ENCODE measurements at regions not wholly inside any gene's neighbourhood (a gene's known extent, or its start where the extent isn't known, plus 50 kb on each side); places are given as distances from the start of the nearest gene placed in this dataset.

DNA sequence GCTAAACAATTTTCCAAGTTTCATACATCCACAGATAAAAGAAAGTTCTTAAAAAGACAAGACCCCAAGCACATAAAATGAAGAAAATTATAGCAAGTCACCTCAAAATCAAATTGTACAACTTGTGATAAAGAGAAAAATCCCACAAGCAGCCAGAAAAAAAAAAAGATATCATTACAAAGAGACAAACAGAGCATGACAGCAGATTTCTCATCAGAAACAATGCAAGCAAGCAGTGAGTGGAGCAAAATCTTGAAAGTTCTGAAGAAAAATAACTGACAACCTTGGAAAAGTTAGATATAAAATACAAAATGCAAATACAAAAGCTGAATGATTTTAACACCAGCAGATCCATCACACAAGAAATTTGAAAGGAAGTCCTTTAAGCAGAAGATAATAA lies 194.5 kb upstream of the SOX5 start:
- Mint-ChIP-seq H3K27me3 (ENCODE audit: low read depth, unreplicated experiment) (no peaks in the 10 kb centered on the region), H3K4me1 (ENCODE audit: low read depth, unreplicated experiment) (no peaks in the 10 kb centered on the region), H3K4me3 (ENCODE audit: unreplicated experiment) (no peak overlapping the region), H3K36me3 (ENCODE audit: low read depth, unreplicated experiment) (no peaks in the 10 kb centered on the region), H3K27ac (ENCODE audit: unreplicated experiment) (no peak overlapping the region), H3K9me3 (ENCODE audit: unreplicated experiment) (peaks cover 5% of the 10 kb centered on the region)
- Histone ChIP-seq H2AFZ (ENCODE audit: low read depth, low read length) (no peak overlapping the region), H3K4me1 (ENCODE audit: insufficient read depth, low read length) (no peaks in the 10 kb centered on the region), H3K27me3 (ENCODE audit: insufficient read depth, low read length) (no peaks in the 10 kb centered on the region), H3K4me3 (ENCODE audit: insufficient read depth, low read depth, low read length) (no peak overlapping the region), H3K36me3 (ENCODE audit: insufficient read depth, low read length) (no peaks in the 10 kb centered on the region), H3K9ac (ENCODE audit: low read length) (no peak overlapping the region), H4K20me1 (ENCODE audit: insufficient read depth, low read length) (no peaks in the 10 kb centered on the region), H3K9me3 (ENCODE audit: insufficient read depth, low read depth, low read length) (no peaks in the 10 kb centered on the region), H3K27ac (ENCODE audit: low read depth, low read length) (no peak overlapping the region), H3K4me2 (ENCODE audit: low read length) (no peak overlapping the region), H3K79me2 (ENCODE audit: insufficient read depth, low read length) (no peaks in the 10 kb centered on the region)
- FAIRE-seq (no peak), DNase-seq (ENCODE audit: low read depth) (no peak)
- TF ChIP-seq, protein P1, sequence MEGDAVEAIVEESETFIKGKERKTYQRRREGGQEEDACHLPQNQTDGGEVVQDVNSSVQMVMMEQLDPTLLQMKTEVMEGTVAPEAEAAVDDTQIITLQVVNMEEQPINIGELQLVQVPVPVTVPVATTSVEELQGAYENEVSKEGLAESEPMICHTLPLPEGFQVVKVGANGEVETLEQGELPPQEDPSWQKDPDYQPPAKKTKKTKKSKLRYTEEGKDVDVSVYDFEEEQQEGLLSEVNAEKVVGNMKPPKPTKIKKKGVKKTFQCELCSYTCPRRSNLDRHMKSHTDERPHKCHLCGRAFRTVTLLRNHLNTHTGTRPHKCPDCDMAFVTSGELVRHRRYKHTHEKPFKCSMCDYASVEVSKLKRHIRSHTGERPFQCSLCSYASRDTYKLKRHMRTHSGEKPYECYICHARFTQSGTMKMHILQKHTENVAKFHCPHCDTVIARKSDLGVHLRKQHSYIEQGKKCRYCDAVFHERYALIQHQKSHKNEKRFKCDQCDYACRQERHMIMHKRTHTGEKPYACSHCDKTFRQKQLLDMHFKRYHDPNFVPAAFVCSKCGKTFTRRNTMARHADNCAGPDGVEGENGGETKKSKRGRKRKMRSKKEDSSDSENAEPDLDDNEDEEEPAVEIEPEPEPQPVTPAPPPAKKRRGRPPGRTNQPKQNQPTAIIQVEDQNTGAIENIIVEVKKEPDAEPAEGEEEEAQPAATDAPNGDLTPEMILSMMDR (IDR thresholded peaks at IDR 0.05; ENCODE audit: insufficient read depth, low read depth, low read length), result no peak
- TF ChIP-seq EZH2 (IDR thresholded peaks at IDR 0.05; ENCODE audit: insufficient read depth, low read length), result no peak

- TF ChIP-seq EZH2 (IDR thresholded peaks at IDR 0.05; ENCODE audit: insufficient read depth, low read length), result no peak
- TF ChIP-seq, protein P1 (IDR thresholded peaks at IDR 0.05; ENCODE audit: insufficient read depth, low read depth, low read length), result no peak
Observed at GRCh38 chr12:24139035-24139434, 189.6 kb upstream of the SOX5 start.

DNA sequence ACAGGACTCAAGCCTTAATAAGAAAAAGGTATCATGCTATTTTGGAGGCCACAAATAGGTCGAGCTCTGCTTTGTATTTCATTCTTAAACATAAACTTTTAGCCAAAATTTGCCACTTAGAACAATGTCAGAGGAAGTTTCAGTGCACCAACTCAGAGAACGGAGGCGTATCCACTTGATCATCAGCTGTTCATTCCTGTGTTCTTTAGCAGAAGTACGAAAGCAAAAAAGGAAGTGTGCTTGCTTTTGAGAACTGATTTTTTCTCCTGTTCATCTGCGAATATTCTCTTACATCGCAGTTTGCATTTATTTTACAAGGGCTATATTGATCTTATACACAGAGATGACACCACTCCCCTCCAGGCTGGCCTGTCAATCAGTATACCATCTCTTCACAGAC lies 188.6 kb upstream of the SOX5 start:
- FAIRE-seq, result no peak
- Histone ChIP-seq H3K9ac (ENCODE audit: low read length) (no peak overlapping the region), H3K27ac (ENCODE audit: low read depth, low read length) (no peak overlapping the region), H2AFZ (ENCODE audit: low read depth, low read length) (no peak overlapping the region), H3K27me3 (ENCODE audit: insufficient read depth, low read length) (no peaks in the 10 kb centered on the region), H3K4me3 (ENCODE audit: insufficient read depth, low read depth, low read length) (no peak overlapping the region), H3K79me2 (ENCODE audit: insufficient read depth, low read length) (no peaks in the 10 kb centered on the region), H3K36me3 (ENCODE audit: insufficient read depth, low read length) (no peaks in the 10 kb centered on the region), H4K20me1 (ENCODE audit: insufficient read depth, low read length) (no peaks in the 10 kb centered on the region), H3K4me2 (ENCODE audit: low read length) (no peak overlapping the region), H3K9me3 (ENCODE audit: insufficient read depth, low read depth, low read length) (no peaks in the 10 kb centered on the region), H3K4me1 (ENCODE audit: insufficient read depth, low read length) (no peaks in the 10 kb centered on the region)
- no peak for TF ChIP-seq EZH2 (IDR thresholded peaks at IDR 0.05; ENCODE audit: insufficient read depth, low read length)
- no peak overlapping the region for H3K27ac Mint-ChIP-seq (ENCODE audit: unreplicated experiment)
- H3K36me3 Mint-ChIP-seq (ENCODE audit: low read depth, unreplicated experiment), result no peaks in the 10 kb centered on the region
- no peak overlapping the region for H3K4me3 Mint-ChIP-seq (ENCODE audit: unreplicated experiment)
- peaks cover 4% of the 10 kb centered on the region for H3K9me3 Mint-ChIP-seq (ENCODE audit: unreplicated experiment)
- peaks cover 18% of the 10 kb centered on the region for H3K4me1 Mint-ChIP-seq (ENCODE audit: low read depth, unreplicated experiment)
- H3K27me3 Mint-ChIP-seq (ENCODE audit: low read depth, unreplicated experiment), result no peaks in the 10 kb centered on the region
- DNase-seq (ENCODE audit: low read depth), result no peak

More at GRCh38 chr12:24139035-24139434, 189.6 kb upstream of the SOX5 start:
- Mint-ChIP-seq H3K36me3 (ENCODE audit: low read depth, unreplicated experiment) (no peaks in the 10 kb centered on the region), H3K4me3 (ENCODE audit: unreplicated experiment) (no peak overlapping the region), H3K27me3 (ENCODE audit: low read depth, unreplicated experiment) (no peaks in the 10 kb centered on the region), H3K27ac (ENCODE audit: unreplicated experiment) (no peak overlapping the region), H3K9me3 (ENCODE audit: unreplicated experiment) (peaks cover 7% of the 10 kb centered on the region), H3K4me1 (ENCODE audit: low read depth, unreplicated experiment) (peaks cover 9% of the 10 kb centered on the region)
- Histone ChIP-seq H2AFZ (ENCODE audit: low read depth, low read length) (no peak overlapping the region), H3K27ac (ENCODE audit: low read depth, low read length) (no peak overlapping the region), H3K36me3 (ENCODE audit: insufficient read depth, low read length) (no peaks in the 10 kb centered on the region), H3K79me2 (ENCODE audit: insufficient read depth, low read length) (no peaks in the 10 kb centered on the region), H3K4me1 (ENCODE audit: insufficient read depth, low read length) (no peaks in the 10 kb centered on the region), H4K20me1 (ENCODE audit: insufficient read depth, low read length) (no peaks in the 10 kb centered on the region), H3K9me3 (ENCODE audit: insufficient read depth, low read depth, low read length) (no peaks in the 10 kb centered on the region), H3K9ac (ENCODE audit: low read length) (no peak overlapping the region), H3K4me2 (ENCODE audit: low read length) (no peak overlapping the region), H3K4me3 (ENCODE audit: insufficient read depth, low read depth, low read length) (no peak overlapping the region), H3K27me3 (ENCODE audit: insufficient read depth, low read length) (no peaks in the 10 kb centered on the region)
- DNase-seq (ENCODE audit: low read depth) (no peak), FAIRE-seq (no peak)
